ENCODE measurements at regions not wholly inside any gene's neighbourhood (a gene's known extent, or its start where the extent isn't known, plus 50 kb on each side); places are given as distances from the start of the nearest gene placed in this dataset.

DNA sequence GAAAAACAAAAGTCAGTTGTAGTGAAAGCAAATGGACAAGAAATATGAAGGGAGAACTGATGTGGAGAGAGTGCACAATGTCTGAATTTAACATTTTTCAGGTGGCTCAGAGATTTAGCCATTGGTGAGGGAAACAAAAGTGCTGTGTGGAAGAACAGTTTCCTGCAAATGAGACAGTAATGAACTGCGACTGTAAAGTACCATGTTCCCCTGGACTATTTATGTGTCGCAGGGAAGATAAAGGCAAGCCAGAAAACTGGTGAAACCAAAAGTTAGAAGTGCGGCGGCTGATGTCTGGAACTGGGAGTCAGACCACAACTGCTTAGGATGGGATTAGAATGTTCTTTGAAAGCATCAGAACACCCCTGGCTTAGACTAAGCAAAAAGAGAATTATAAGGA lies 905.1 kb upstream of the MAN1A1 start:
- peaks cover 0 to 7% (median 1%) of the 10 kb centered on the region in 7 donors for H3K9me3 Mint-ChIP-seq
- H3K27ac Mint-ChIP-seq, result no peak overlapping the region
- WGBS (ENCODE audit: insufficient coverage), result 100% methylated on average over 4 of the region's 4 CpGs
- H3K4me3 ChIP-seq (replicated peaks in 1 of 3; ENCODE audit: low read depth in 2 of 3, low read length in 3 of 3), result no peak overlapping the region
- no peaks in the 10 kb centered on the region for H3K79me2 ChIP-seq (ENCODE audit: insufficient read depth, low read length)
- no peaks in the 10 kb centered on the region for H3K27me3 Mint-ChIP-seq (ENCODE audit: low read depth in 3 of 3)
- intact Hi-C loops (cut with micrococcal nuclease), result no loop called here
- H3K27ac ChIP-seq (ENCODE audit: low read depth in 1 of 2, low read length in 2 of 2), result no peak overlapping the region
- no peaks in the 10 kb centered on the region for H3K36me3 Mint-ChIP-seq
- no peaks in the 10 kb centered on the region for H4K20me1 ChIP-seq (ENCODE audit: insufficient read depth, low read length)
- no peaks in the 10 kb centered on the region for H3K36me3 ChIP-seq (replicated peaks in 1 of 2; ENCODE audit: control insufficient read depth in 1 of 2, insufficient read depth in 2 of 2, low read length in 2 of 2)
- no peaks in the 10 kb centered on the region for H3K4me1 ChIP-seq (ENCODE audit: control insufficient read depth in 1 of 2, insufficient read depth in 2 of 2, low read length in 2 of 2)
- H3K4me2 ChIP-seq (replicated peaks; ENCODE audit: extremely low read depth, low read length, poor library complexity, severe bottlenecking), result no peak overlapping the region
- no peak overlapping the region for H3K4me3 Mint-ChIP-seq
- H3K9ac ChIP-seq (ENCODE audit: insufficient read depth, low read length, poor library complexity, severe bottlenecking), result no peak overlapping the region
- DNase-seq, result no peak
- TF ChIP-seq, protein P1, sequence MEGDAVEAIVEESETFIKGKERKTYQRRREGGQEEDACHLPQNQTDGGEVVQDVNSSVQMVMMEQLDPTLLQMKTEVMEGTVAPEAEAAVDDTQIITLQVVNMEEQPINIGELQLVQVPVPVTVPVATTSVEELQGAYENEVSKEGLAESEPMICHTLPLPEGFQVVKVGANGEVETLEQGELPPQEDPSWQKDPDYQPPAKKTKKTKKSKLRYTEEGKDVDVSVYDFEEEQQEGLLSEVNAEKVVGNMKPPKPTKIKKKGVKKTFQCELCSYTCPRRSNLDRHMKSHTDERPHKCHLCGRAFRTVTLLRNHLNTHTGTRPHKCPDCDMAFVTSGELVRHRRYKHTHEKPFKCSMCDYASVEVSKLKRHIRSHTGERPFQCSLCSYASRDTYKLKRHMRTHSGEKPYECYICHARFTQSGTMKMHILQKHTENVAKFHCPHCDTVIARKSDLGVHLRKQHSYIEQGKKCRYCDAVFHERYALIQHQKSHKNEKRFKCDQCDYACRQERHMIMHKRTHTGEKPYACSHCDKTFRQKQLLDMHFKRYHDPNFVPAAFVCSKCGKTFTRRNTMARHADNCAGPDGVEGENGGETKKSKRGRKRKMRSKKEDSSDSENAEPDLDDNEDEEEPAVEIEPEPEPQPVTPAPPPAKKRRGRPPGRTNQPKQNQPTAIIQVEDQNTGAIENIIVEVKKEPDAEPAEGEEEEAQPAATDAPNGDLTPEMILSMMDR (IDR thresholded peaks at IDR 0.05), result no peak
- no peaks in the 10 kb centered on the region for H3K4me1 Mint-ChIP-seq
- no peaks in the 10 kb centered on the region for H3K27me3 ChIP-seq (ENCODE audit: control insufficient read depth in 2 of 2, insufficient read depth in 2 of 2, low read length in 2 of 2)
- no peak overlapping the region for H2AFZ ChIP-seq (ENCODE audit: insufficient read depth, low read depth, low read length, poor library complexity, severe bottlenecking)
- no peaks in the 10 kb centered on the region for H3K9me3 ChIP-seq (replicated peaks in 1 of 2; ENCODE audit: control insufficient read depth in 1 of 2, insufficient read depth in 1 of 2, low read length in 2 of 2)

GRCh38 chr6:120248451-120248850 lies 898.9 kb upstream of the MAN1A1 start:
- no peaks in the 10 kb centered on the region for H3K27me3 ChIP-seq (ENCODE audit: control insufficient read depth in 2 of 2, insufficient read depth in 2 of 2, low read length in 2 of 2)
- peaks cover 0 to 6% of the 10 kb centered on the region in 2 donors for H3K9me3 ChIP-seq (replicated peaks in 1 of 2; ENCODE audit: control insufficient read depth in 1 of 2, insufficient read depth in 1 of 2, low read length in 2 of 2)
- no peak overlapping the region for H3K4me3 ChIP-seq (replicated peaks in 1 of 3; ENCODE audit: low read depth in 2 of 3, low read length in 3 of 3)
- no peaks in the 10 kb centered on the region for H3K4me1 Mint-ChIP-seq
- no peaks in the 10 kb centered on the region for H4K20me1 ChIP-seq (ENCODE audit: insufficient read depth, low read length)
- no peaks in the 10 kb centered on the region for H3K79me2 ChIP-seq (ENCODE audit: insufficient read depth, low read length)
- no peak overlapping the region for H3K4me2 ChIP-seq (replicated peaks; ENCODE audit: extremely low read depth, low read length, poor library complexity, severe bottlenecking)
- H2AFZ ChIP-seq (ENCODE audit: insufficient read depth, low read depth, low read length, poor library complexity, severe bottlenecking), result no peak overlapping the region
- H3K9ac ChIP-seq (ENCODE audit: insufficient read depth, low read length, poor library complexity, severe bottlenecking), result no peak overlapping the region
- WGBS (ENCODE audit: insufficient coverage), result no CpG with 5 or more reads among the region's 3 CpGs
- no peaks in the 10 kb centered on the region for H3K4me1 ChIP-seq (ENCODE audit: control insufficient read depth in 1 of 2, insufficient read depth in 2 of 2, low read length in 2 of 2)
- DNase-seq, result no peak
- H3K27me3 Mint-ChIP-seq (ENCODE audit: low read depth in 3 of 3), result no peaks in the 10 kb centered on the region
- H3K4me3 Mint-ChIP-seq, result no peak overlapping the region
- TF ChIP-seq, protein P1 (IDR thresholded peaks at IDR 0.05), result no peak
- no peak overlapping the region for H3K27ac ChIP-seq (ENCODE audit: low read depth in 1 of 2, low read length in 2 of 2)
- H3K36me3 Mint-ChIP-seq, result no peaks in the 10 kb centered on the region
- no peak overlapping the region for H3K27ac Mint-ChIP-seq
- peaks cover 0 to 10% (median 4%) of the 10 kb centered on the region in 7 donors for H3K9me3 Mint-ChIP-seq
- intact Hi-C loops (cut with micrococcal nuclease), result no loop called here
- no peaks in the 10 kb centered on the region for H3K36me3 ChIP-seq (replicated peaks in 1 of 2; ENCODE audit: control insufficient read depth in 1 of 2, insufficient read depth in 2 of 2, low read length in 2 of 2)
